MM.1S (cell line): ENCODE measurements at regions not wholly inside any gene's neighbourhood (a gene's known extent, or its start where the extent isn't known, plus 50 kb on each side); places are given as distances from the start of the nearest gene placed in this dataset.

Experiments used
- DNase-seq: peaks from one replicate; pipeline ENCODE4 v3.0.0-alpha.2; 2015
- H2AFZ ChIP-seq: fragments of 300-600 bp; sonication (generic); 2 replicates; pipeline ENCODE4 v1.6.0; 2016; ENCODE audit warnings: antibody characterized with exemption, low read length
- H3F3A ChIP-seq: fragments of 300-600 bp; sonication (generic); 2 replicates; pipeline ENCODE4 v1.6.1; 2016; ENCODE audit warnings: mild to moderate bottlenecking, antibody characterized with exemption, low read length, moderate library complexity, mixed read lengths; ENCODE audit not compliant: insufficient read depth
- H3K27ac ChIP-seq: fragments of 300-600 bp; sonication (generic); 2 replicates; pipeline ENCODE4 v1.5.1; 2016; ENCODE audit warnings: mild to moderate bottlenecking, low read length
- H3K27me3 ChIP-seq: fragments of 300-600 bp; sonication (generic); replicated peaks from 2 replicates; pipeline ENCODE4 v1.6.0; 2016; ENCODE audit warnings: low read length; ENCODE audit not compliant: insufficient read depth
- H3K36me3 ChIP-seq: fragments of 300-600 bp; sonication (generic); replicated peaks from 2 replicates; pipeline ENCODE4 v1.6.1; 2016; ENCODE audit warnings: mild to moderate bottlenecking, low read length, mixed read lengths; ENCODE audit not compliant: insufficient read depth
- H3K4me1 ChIP-seq: fragments of 300-600 bp; sonication (generic); 2 replicates; pipeline ENCODE4 v1.6.1; 2016; ENCODE audit warnings: low read length, mixed read lengths
- H3K4me2 ChIP-seq: fragments of 300-600 bp; sonication (generic); 2 replicates; pipeline ENCODE4 v1.6.0; 2016; ENCODE audit warnings: low read depth, low read length
- H3K4me3 ChIP-seq: fragments of 300-600 bp; sonication (generic); 2 replicates; pipeline ENCODE4 v1.5.1; 2016; ENCODE audit warnings: low read length, mixed read lengths
- H3K79me2 ChIP-seq: fragments of 300-600 bp; sonication (generic); 2 replicates; pipeline ENCODE4 v1.6.1; 2016; ENCODE audit warnings: mixed run types, low read length, mixed read lengths
- H3K9ac ChIP-seq: fragments of 300-600 bp; sonication (generic); 2 replicates; pipeline ENCODE4 v1.6.1; 2016; ENCODE audit warnings: low read length, mixed read lengths
- H3K9me2 ChIP-seq: fragments of 300-600 bp; sonication (generic); replicated peaks from 2 replicates; pipeline ENCODE4 v1.6.1; 2016; ENCODE audit warnings: mild to moderate bottlenecking, low read length, mixed read lengths; ENCODE audit not compliant: insufficient read depth
- H3K9me3 ChIP-seq: fragments of 300-600 bp; sonication (generic); replicated peaks from 2 replicates; pipeline ENCODE4 v1.6.1; 2016; ENCODE audit warnings: mild to moderate bottlenecking, low read length, mixed read lengths; ENCODE audit not compliant: insufficient read depth
- H4K20me1 ChIP-seq: fragments of 300-600 bp; sonication (generic); 2 replicates; pipeline ENCODE4 v1.6.1; 2016; ENCODE audit warnings: mild to moderate bottlenecking, low read length, moderate library complexity, mixed read lengths; ENCODE audit not compliant: insufficient read depth
- CTCF ChIP-seq: fragments of 300-600 bp; sonication (generic); IDR thresholded peaks from 2 replicates; pipeline ENCODE4 v1.5.1; 2016; ENCODE audit warnings: antibody characterized with exemption, low read length, mixed read lengths
- EZH2 ChIP-seq: fragments of 300-600 bp; sonication (generic); optimal IDR thresholded peaks from 2 replicates; pipeline ENCODE3; 2017; ENCODE audit warnings: low read depth, mild to moderate bottlenecking, antibody characterized with exemption, low read length, mixed read lengths
- EZH2phosphoT487 ChIP-seq: fragments of 300-600 bp; sonication (generic); IDR thresholded peaks from 2 replicates; pipeline ENCODE4 v1.6.1; 2018; ENCODE audit warnings: antibody characterized with exemption, low read length

GRCh38 chr17:79136596-79136995, 62.0 kb downstream of the ENGASE start:
- no peaks in the 10 kb centered on the region for H3F3A ChIP-seq
- no peak overlapping the region for H2AFZ ChIP-seq
- DNase-seq = no peak
- H3K36me3 ChIP-seq = no peaks in the 10 kb centered on the region
- H4K20me1 ChIP-seq = no peaks in the 10 kb centered on the region
- no peaks in the 10 kb centered on the region for H3K9me2 ChIP-seq
- no peak overlapping the region for H3K9ac ChIP-seq
- no peaks in the 10 kb centered on the region for H3K9me3 ChIP-seq
- H3K4me3 ChIP-seq = no peak overlapping the region
- H3K79me2 ChIP-seq = no peaks in the 10 kb centered on the region
- TF ChIP-seq EZH2 = no peak
- TF ChIP-seq CTCF = no peak
- TF ChIP-seq EZH2phosphoT487 = no peak
- no peak overlapping the region for H3K4me2 ChIP-seq
- H3K27me3 ChIP-seq = peaks cover 99% of the 10 kb centered on the region
- H3K27ac ChIP-seq = no peak overlapping the region
- H3K4me1 ChIP-seq = no peaks in the 10 kb centered on the region
